H1 (cell line): ENCODE measurements at regions not wholly inside any gene's neighbourhood (a gene's known extent, or its start where the extent isn't known, plus 50 kb on each side); places are given as distances from the start of the nearest gene placed in this dataset.

Experiments used
- BACH1 ChIP-seq: IDR thresholded peaks from 2 replicates; pipeline ENCODE4 v1.6.1; 2012; ENCODE audit warnings: low read length, improper control_type of control experiment
- CTBP2 ChIP-seq: IDR thresholded peaks from 2 replicates; pipeline ENCODE4 v1.7.0; 2011; ENCODE audit warnings: borderline replicate concordance, mild to moderate bottlenecking, moderate library complexity, mixed read lengths, low read length; ENCODE audit not compliant: insufficient read depth, insufficient read length
- EZH2 ChIP-seq: fragments of 200-600 bp; sonication (generic); IDR thresholded peaks from 2 replicates; pipeline ENCODE4 v1.7.1; 2012; ENCODE audit warnings: low read depth, mild to moderate bottlenecking, moderate library complexity, low read length, inconsistent platforms; ENCODE audit not compliant: severe bottlenecking
- HDAC6 ChIP-seq: IDR thresholded peaks from one replicate; pipeline ENCODE4 v1.7.1; 2012; ENCODE audit warnings: low read depth, mild to moderate bottlenecking, inconsistent platforms, low read length, moderate library complexity
- POLR2A ChIP-seq, 2 experiments: IDR thresholded peaks; 1 replicate in 1 of 2; 2 replicates in 1 of 2; pipeline ENCODE4 v1.6.1; 2011; ENCODE audit warnings: low read depth in 2 of 2, low read length in 2 of 2, mild to moderate bottlenecking in 2 of 2; ENCODE audit errors: control extremely low read depth in 1 of 2
- POLR2AphosphoS5 ChIP-seq: IDR thresholded peaks from 2 replicates; pipeline ENCODE4 v1.6.1; 2011; ENCODE audit warnings: low read depth, low read length
- RAD21 ChIP-seq, 2 experiments: IDR thresholded peaks in 1 of 2; conservative IDR thresholded peaks in 1 of 2; 2 replicates each; pipeline ENCODE4 v1.6.1; 2011; ENCODE audit warnings: low read depth in 2 of 2, low read length in 2 of 2, improper control_type of control experiment in 1 of 2, inconsistent platforms in 1 of 2, mild to moderate bottlenecking in 1 of 2, moderate library complexity in 1 of 2
- RBBP5 ChIP-seq: IDR thresholded peaks from 2 replicates; pipeline ENCODE4 v1.7.1; 2012; ENCODE audit warnings: low read depth, mild to moderate bottlenecking, inconsistent platforms, low read length, moderate library complexity, borderline replicate concordance
- RFX5 ChIP-seq: IDR thresholded peaks from 2 replicates; pipeline ENCODE4 v1.6.1; 2011; ENCODE audit warnings: low read depth, low read length, improper control_type of control experiment, borderline replicate concordance
- SP1 ChIP-seq: IDR thresholded peaks from 2 replicates; pipeline ENCODE4 v1.6.1; 2011; ENCODE audit warnings: low read depth, low read length
- TF ChIP-seq, protein P1 (sequence below), 3 experiments: IDR thresholded peaks; 1 replicate in 2 of 3; 2 replicates in 1 of 3; pipeline versions ENCODE4 v1.5.1 to v1.6.1; 2011; ENCODE audit warnings: low read length in 3 of 3, mild to moderate bottlenecking in 3 of 3, inconsistent platforms in 2 of 3, low read depth in 1 of 3, moderate library complexity in 1 of 3; ENCODE audit not compliant: insufficient read depth in 1 of 3; ENCODE audit errors: control extremely low read depth in 1 of 3
- TF ChIP-seq, protein P2 (sequence below): IDR thresholded peaks from 2 replicates; pipeline ENCODE4 v1.6.1; 2012; ENCODE audit warnings: inconsistent platforms
- TF ChIP-seq, protein P3 (sequence below): IDR thresholded peaks from 2 replicates; pipeline ENCODE4 v1.6.1; 2012; ENCODE audit warnings: inconsistent platforms
- TF ChIP-seq, protein P4 (sequence below): IDR thresholded peaks from 2 replicates; pipeline ENCODE4 v1.6.1; 2011; ENCODE audit warnings: low read depth, mild to moderate bottlenecking, low read length; ENCODE audit not compliant: insufficient read depth

DNA sequence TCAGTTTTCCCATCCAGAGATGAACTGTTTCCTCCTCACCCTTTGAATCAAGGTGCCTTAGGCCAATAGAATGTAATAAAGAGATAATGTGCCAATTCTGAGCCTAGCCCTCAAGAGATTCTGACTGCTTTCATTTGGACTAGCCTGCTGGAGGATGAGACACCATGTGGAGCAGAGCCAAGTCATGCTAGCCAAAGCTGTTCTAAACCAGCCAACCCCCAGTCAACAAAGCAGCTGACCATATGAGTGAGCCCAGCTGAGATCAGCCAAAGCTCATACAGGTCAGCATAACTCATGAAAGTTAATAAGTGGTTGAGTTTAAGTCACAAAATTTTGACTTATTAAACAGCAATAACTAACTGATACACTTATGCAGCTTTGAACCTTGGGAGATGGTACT is 66.7 kb upstream of the DBX1 start:
- TF ChIP-seq EZH2 (no peak), RFX5 (no peak), POLR2A (IDR thresholded peaks at IDR 0.05; ENCODE audit: control extremely low read depth in 1 of 2, low read depth in 2 of 2, low read length in 2 of 2) (no peak), RBBP5 (no peak), RAD21 (IDR thresholded peaks at IDR 0.05 in 1 of 2, conservative IDR thresholded peaks at IDR 0.05 in 1 of 2; ENCODE audit: low read depth in 2 of 2, low read length in 2 of 2) (no peak), CTBP2 (no peak), SP1 (no peak), POLR2AphosphoS5 (no peak), HDAC6 (no peak), BACH1 (no peak)
- TF ChIP-seq, protein P1, sequence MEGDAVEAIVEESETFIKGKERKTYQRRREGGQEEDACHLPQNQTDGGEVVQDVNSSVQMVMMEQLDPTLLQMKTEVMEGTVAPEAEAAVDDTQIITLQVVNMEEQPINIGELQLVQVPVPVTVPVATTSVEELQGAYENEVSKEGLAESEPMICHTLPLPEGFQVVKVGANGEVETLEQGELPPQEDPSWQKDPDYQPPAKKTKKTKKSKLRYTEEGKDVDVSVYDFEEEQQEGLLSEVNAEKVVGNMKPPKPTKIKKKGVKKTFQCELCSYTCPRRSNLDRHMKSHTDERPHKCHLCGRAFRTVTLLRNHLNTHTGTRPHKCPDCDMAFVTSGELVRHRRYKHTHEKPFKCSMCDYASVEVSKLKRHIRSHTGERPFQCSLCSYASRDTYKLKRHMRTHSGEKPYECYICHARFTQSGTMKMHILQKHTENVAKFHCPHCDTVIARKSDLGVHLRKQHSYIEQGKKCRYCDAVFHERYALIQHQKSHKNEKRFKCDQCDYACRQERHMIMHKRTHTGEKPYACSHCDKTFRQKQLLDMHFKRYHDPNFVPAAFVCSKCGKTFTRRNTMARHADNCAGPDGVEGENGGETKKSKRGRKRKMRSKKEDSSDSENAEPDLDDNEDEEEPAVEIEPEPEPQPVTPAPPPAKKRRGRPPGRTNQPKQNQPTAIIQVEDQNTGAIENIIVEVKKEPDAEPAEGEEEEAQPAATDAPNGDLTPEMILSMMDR (IDR thresholded peaks at IDR 0.05; ENCODE audit: control extremely low read depth in 1 of 3, insufficient read depth in 1 of 3, low read depth in 1 of 3, low read length in 3 of 3) = no peak
- TF ChIP-seq, protein P2, sequence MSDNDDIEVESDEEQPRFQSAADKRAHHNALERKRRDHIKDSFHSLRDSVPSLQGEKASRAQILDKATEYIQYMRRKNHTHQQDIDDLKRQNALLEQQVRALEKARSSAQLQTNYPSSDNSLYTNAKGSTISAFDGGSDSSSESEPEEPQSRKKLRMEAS = no peak
- TF ChIP-seq, protein P3, sequence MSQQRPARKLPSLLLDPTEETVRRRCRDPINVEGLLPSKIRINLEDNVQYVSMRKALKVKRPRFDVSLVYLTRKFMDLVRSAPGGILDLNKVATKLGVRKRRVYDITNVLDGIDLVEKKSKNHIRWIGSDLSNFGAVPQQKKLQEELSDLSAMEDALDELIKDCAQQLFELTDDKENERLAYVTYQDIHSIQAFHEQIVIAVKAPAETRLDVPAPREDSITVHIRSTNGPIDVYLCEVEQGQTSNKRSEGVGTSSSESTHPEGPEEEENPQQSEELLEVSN = no peak
- TF ChIP-seq, protein P4, sequence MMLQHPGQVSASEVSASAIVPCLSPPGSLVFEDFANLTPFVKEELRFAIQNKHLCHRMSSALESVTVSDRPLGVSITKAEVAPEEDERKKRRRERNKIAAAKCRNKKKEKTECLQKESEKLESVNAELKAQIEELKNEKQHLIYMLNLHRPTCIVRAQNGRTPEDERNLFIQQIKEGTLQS = no peak
